Ascending aorta (tissue), 2 donors: ENCODE measurements at regions not wholly inside any gene's neighbourhood (a gene's known extent, or its start where the extent isn't known, plus 50 kb on each side); places are given as distances from the start of the nearest gene placed in this dataset.

ENCODE experiments used
- DNase-seq, 2 donors: peaks; one replicate each; pipeline ENCODE4 v3.0.0-alpha.2; 2019; ENCODE audit warnings: low spot score in 2 of 2
- H3K27ac ChIP-seq, 2 donors: fragments of 200-600 bp; sonication (generic); one replicate each; pipeline ENCODE4 v1.5.1; 2016 to 2017; ENCODE audit warnings: mild to moderate bottlenecking in 1 of 2
- H3K27me3 ChIP-seq: fragments of 200-600 bp; sonication (generic); one replicate; pipeline ENCODE4 v1.5.1; 2017
- H3K36me3 ChIP-seq, 2 donors: fragments of 200-600 bp; sonication (generic); one replicate each; pipeline ENCODE4 v1.5.1; 2016
- H3K4me1 ChIP-seq, 2 donors: fragments of 200-600 bp; sonication (generic); one replicate each; pipeline ENCODE4 v1.5.1; 2016 to 2017; ENCODE audit warnings: mild to moderate bottlenecking in 1 of 2
- H3K4me3 ChIP-seq, 2 donors: fragments of 200-600 bp; sonication (generic); one replicate each; pipeline ENCODE4 v1.5.1; 2016 to 2017; ENCODE audit warnings: mild to moderate bottlenecking in 1 of 2
- H3K9me3 ChIP-seq, 2 donors: fragments of 200-600 bp; sonication (generic); one replicate each; pipeline ENCODE4 v1.5.1; 2016
- intact Hi-C: fragments of 100-400 bp; cut with DNase I; formaldehyde crosslinking; loops from one replicate; pipeline ENCODE4 v1.15.1; 2023
- TF ChIP-seq, protein P1 (sequence below), 3 experiments: fragments of 200-600 bp in 2 of 3; fragments of 450-650 bp in 1 of 3; sonication (generic) in 2 of 3; IDR thresholded peaks; one replicate each; pipeline ENCODE4 v1.5.1; 2016 to 2019; ENCODE audit warnings: antibody characterized with exemption in 3 of 3, mild to moderate bottlenecking in 1 of 3, moderate library complexity in 1 of 3

DNA sequence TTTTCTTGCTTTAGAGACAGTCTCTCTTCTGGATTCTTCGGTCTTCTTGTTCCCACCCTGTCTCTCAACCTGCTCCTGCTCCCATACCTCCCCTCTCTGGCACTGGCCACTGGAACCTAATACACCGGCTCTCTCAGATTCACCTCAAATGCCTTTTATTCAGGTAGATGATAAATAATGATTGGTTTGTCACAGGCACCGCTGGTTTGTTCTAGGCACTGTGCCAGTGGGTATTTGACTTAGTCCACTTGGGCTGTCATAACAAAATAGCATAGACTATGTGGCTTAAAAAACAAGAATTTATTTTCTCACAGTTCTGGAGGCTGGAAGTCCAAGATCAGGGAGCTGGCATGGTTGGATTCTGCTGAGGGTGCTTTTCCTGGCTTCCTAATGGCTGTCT is 278.2 kb upstream of the STT3B start:
- no peak overlapping the region for H3K4me3 ChIP-seq
- DNase-seq, result no peak
- H3K36me3 ChIP-seq, result no peaks in the 10 kb centered on the region
- H3K27me3 ChIP-seq, result no peaks in the 10 kb centered on the region
- H3K27ac ChIP-seq, result no peak overlapping the region
- H3K4me1 ChIP-seq, result no peaks in the 10 kb centered on the region
- intact Hi-C loops, result no loop called here
- no peaks in the 10 kb centered on the region for H3K9me3 ChIP-seq
- TF ChIP-seq, protein P1, sequence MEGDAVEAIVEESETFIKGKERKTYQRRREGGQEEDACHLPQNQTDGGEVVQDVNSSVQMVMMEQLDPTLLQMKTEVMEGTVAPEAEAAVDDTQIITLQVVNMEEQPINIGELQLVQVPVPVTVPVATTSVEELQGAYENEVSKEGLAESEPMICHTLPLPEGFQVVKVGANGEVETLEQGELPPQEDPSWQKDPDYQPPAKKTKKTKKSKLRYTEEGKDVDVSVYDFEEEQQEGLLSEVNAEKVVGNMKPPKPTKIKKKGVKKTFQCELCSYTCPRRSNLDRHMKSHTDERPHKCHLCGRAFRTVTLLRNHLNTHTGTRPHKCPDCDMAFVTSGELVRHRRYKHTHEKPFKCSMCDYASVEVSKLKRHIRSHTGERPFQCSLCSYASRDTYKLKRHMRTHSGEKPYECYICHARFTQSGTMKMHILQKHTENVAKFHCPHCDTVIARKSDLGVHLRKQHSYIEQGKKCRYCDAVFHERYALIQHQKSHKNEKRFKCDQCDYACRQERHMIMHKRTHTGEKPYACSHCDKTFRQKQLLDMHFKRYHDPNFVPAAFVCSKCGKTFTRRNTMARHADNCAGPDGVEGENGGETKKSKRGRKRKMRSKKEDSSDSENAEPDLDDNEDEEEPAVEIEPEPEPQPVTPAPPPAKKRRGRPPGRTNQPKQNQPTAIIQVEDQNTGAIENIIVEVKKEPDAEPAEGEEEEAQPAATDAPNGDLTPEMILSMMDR (IDR thresholded peaks at IDR 0.05), result no peak

GRCh38 chr3:31255007-31255581 is 277.6 kb upstream of the STT3B start:
- H3K9me3 ChIP-seq, result no peaks in the 10 kb centered on the region
- no peaks in the 10 kb centered on the region for H3K27me3 ChIP-seq
- H3K36me3 ChIP-seq, result no peaks in the 10 kb centered on the region
- TF ChIP-seq, protein P1 (IDR thresholded peaks at IDR 0.05), result no peak
- intact Hi-C loops, result no loop called here
- DNase-seq, result no peak
- H3K4me1 ChIP-seq, result no peaks in the 10 kb centered on the region
- H3K27ac ChIP-seq, result no peak overlapping the region
- no peak overlapping the region for H3K4me3 ChIP-seq

DNA sequence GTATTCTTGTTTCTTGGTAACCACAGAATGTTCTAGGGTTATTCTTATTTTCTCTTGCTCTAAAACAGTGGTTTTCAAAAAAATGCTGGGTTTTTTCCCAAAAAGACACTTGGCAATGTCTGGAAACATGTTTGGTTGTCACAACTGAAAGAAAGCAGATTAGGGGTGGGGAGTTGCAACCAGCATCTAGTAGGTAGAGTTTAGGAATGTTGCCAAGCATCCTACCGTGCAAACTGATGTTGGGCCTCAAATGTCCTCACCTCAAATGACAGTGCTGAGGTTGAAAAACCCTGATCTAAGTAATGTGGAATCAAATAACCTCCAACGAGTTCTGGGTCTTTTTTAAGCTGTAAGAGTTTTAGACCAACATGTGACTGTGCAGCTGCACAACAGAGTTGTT is 270.5 kb upstream of the STT3B start:
- no peaks in the 10 kb centered on the region for H3K27me3 ChIP-seq
- H3K4me3 ChIP-seq, result no peak overlapping the region
- no peaks in the 10 kb centered on the region for H3K9me3 ChIP-seq
- no peaks in the 10 kb centered on the region for H3K4me1 ChIP-seq
- no peak overlapping the region for H3K27ac ChIP-seq
- TF ChIP-seq, protein P1 (IDR thresholded peaks at IDR 0.05), result no peak
- no peak for DNase-seq
- intact Hi-C loops, result no loop called here
- no peaks in the 10 kb centered on the region for H3K36me3 ChIP-seq

DNA sequence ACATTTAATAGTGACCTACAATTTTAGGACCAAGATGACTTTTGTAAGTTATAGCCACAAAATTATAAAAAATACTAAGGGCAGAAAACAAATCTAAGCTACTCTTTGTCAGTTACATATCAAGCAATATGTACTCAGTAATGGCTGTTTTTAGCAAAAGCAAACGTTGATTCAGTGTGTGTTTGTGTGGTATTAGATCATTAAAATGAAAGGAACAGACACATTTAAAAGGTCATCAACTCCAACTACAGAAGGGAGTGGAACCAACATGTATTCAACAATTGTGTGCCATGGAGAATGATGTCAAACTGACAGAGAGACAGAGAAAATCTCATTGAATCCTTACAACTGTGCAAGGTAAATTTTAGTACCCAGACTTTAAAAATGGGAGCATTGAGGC is 268.8 kb upstream of the STT3B start:
- intact Hi-C loops, result no loop called here
- H3K27ac ChIP-seq, result no peak overlapping the region
- no peaks in the 10 kb centered on the region for H3K4me1 ChIP-seq
- no peak overlapping the region for H3K4me3 ChIP-seq
- no peak for DNase-seq
- H3K36me3 ChIP-seq, result no peaks in the 10 kb centered on the region
- TF ChIP-seq, protein P1 (IDR thresholded peaks at IDR 0.05), result no peak
- no peaks in the 10 kb centered on the region for H3K27me3 ChIP-seq
- H3K9me3 ChIP-seq, result no peaks in the 10 kb centered on the region

GRCh38 chr3:31265646-31266428 is 266.9 kb upstream of the STT3B start:
- H3K36me3 ChIP-seq, result no peaks in the 10 kb centered on the region
- TF ChIP-seq, protein P1 (IDR thresholded peaks at IDR 0.05), result no peak
- DNase-seq, result no peak
- intact Hi-C loops, result no loop called here
- no peak overlapping the region for H3K4me3 ChIP-seq
- H3K4me1 ChIP-seq, result no peaks in the 10 kb centered on the region
- no peak overlapping the region for H3K27ac ChIP-seq
- no peaks in the 10 kb centered on the region for H3K9me3 ChIP-seq
- H3K27me3 ChIP-seq, result no peaks in the 10 kb centered on the region
